CD14-positive monocyte (primary cell): ENCODE measurements at regions not wholly inside any gene's neighbourhood (a gene's known extent, or its start where the extent isn't known, plus 50 kb on each side); places are given as distances from the start of the nearest gene placed in this dataset.

Source experiments
- DNase-seq, 3 donors: peaks; one replicate each; pipeline ENCODE4 v3.0.0-alpha.2; 2011 to 2022
- H2AFZ ChIP-seq: 2 replicates; pipeline ENCODE4 v1.6.0; 2012; ENCODE audit warnings: mild to moderate bottlenecking, low read depth, low read length, inconsistent platforms; ENCODE audit not compliant: insufficient read depth, poor library complexity, severe bottlenecking
- H3K27ac ChIP-seq, 2 donors: 1 replicate in 1 of 2; 2 replicates in 1 of 2; pipeline ENCODE4 v1.5.1; 2012 to 2013; ENCODE audit warnings: low read length in 2 of 2, control low read depth in 1 of 2, inconsistent platforms in 1 of 2, low read depth in 1 of 2, mild to moderate bottlenecking in 1 of 2
- H3K27me3 ChIP-seq, 2 donors: one replicate each; pipeline versions ENCODE4 v1.6.0 to v1.6.1; 2011 to 2013; ENCODE audit warnings: low read length in 2 of 2; ENCODE audit not compliant: control insufficient read depth in 2 of 2, insufficient read depth in 2 of 2
- H3K36me3 ChIP-seq, 2 donors: replicated peaks in 1 of 2; 1 replicate in 1 of 2; 2 replicates in 1 of 2; pipeline versions ENCODE4 v1.5.1 to v1.6.1; 2012 to 2013; ENCODE audit warnings: low read length in 2 of 2, control low read depth in 1 of 2, inconsistent platforms in 1 of 2, mild to moderate bottlenecking in 1 of 2; ENCODE audit not compliant: insufficient read depth in 2 of 2, control insufficient read depth in 1 of 2
- H3K4me1 ChIP-seq, 2 donors: 1 replicate in 1 of 2; 2 replicates in 1 of 2; pipeline versions ENCODE4 v1.5.1 to v1.6.1; 2012 to 2013; ENCODE audit warnings: low read length in 2 of 2, control low read depth in 1 of 2, inconsistent platforms in 1 of 2, mild to moderate bottlenecking in 1 of 2, moderate library complexity in 1 of 2; ENCODE audit not compliant: insufficient read depth in 2 of 2, control insufficient read depth in 1 of 2
- H3K4me2 ChIP-seq: replicated peaks from 2 replicates; pipeline ENCODE3; 2012; ENCODE audit warnings: low read length, moderate library complexity, mild to moderate bottlenecking; ENCODE audit not compliant: poor library complexity, severe bottlenecking; ENCODE audit errors: extremely low read depth
- H3K4me3 ChIP-seq, 3 experiments: fragments of 200-600 bp in 1 of 3; sonication (generic) in 1 of 3; replicated peaks in 1 of 3; 1 replicate in 2 of 3; 2 replicates in 1 of 3; pipeline ENCODE4 v1.5.1; 2011 to 2013; ENCODE audit warnings: low read length in 3 of 3, mild to moderate bottlenecking in 3 of 3, control low read depth in 2 of 3, low read depth in 2 of 3, inconsistent platforms in 1 of 3, moderate library complexity in 1 of 3
- H3K79me2 ChIP-seq: 2 replicates; pipeline ENCODE4 v1.6.0; 2012; ENCODE audit warnings: mild to moderate bottlenecking, control low read depth, inconsistent platforms, low read length, moderate library complexity; ENCODE audit not compliant: insufficient read depth
- H3K9ac ChIP-seq: 2 replicates; pipeline ENCODE4 v1.6.0; 2017; ENCODE audit warnings: low read length, mild to moderate bottlenecking; ENCODE audit not compliant: insufficient read depth, poor library complexity, severe bottlenecking
- H3K9me3 ChIP-seq, 2 donors: replicated peaks in 1 of 2; 1 replicate in 1 of 2; 2 replicates in 1 of 2; pipeline versions ENCODE4 v1.5.1 to v1.6.1; 2012 to 2013; ENCODE audit warnings: low read length in 2 of 2, control low read depth in 1 of 2; ENCODE audit not compliant: control insufficient read depth in 1 of 2, insufficient read depth in 1 of 2
- H4K20me1 ChIP-seq: 2 replicates; pipeline ENCODE4 v1.6.0; 2012; ENCODE audit warnings: mild to moderate bottlenecking, low read length, control low read depth, moderate library complexity; ENCODE audit not compliant: insufficient read depth
- H3K27ac Mint-ChIP-seq, 7 donors: one replicate each; pipeline ENCODE4 v1.8.0; 2020; ENCODE audit warnings: mild to moderate bottlenecking in 7 of 7, mixed read lengths in 7 of 7, moderate library complexity in 6 of 7, inconsistent platforms in 2 of 7
- H3K27me3 Mint-ChIP-seq, 3 donors: one replicate each; pipeline ENCODE4 v1.8.0; 2021 to 2022; ENCODE audit warnings: low read depth in 3 of 3, mild to moderate bottlenecking in 3 of 3, mixed read lengths in 3 of 3, moderate library complexity in 3 of 3, inconsistent platforms in 1 of 3
- H3K36me3 Mint-ChIP-seq, 2 donors: one replicate each; pipeline ENCODE4 v1.8.0; 2020; ENCODE audit warnings: mixed read lengths in 2 of 2, inconsistent platforms in 1 of 2, mild to moderate bottlenecking in 1 of 2
- H3K4me1 Mint-ChIP-seq: one replicate; pipeline ENCODE4 v1.8.0; 2020; ENCODE audit warnings: mild to moderate bottlenecking, mixed read lengths
- H3K4me3 Mint-ChIP-seq, 2 donors: one replicate each; pipeline ENCODE4 v1.8.0; 2020; ENCODE audit warnings: mild to moderate bottlenecking in 2 of 2, mixed read lengths in 2 of 2, moderate library complexity in 1 of 2
- H3K9me3 Mint-ChIP-seq, 7 donors: one replicate each; pipeline ENCODE4 v1.8.0; 2020 to 2022; ENCODE audit warnings: mixed read lengths in 7 of 7, mild to moderate bottlenecking in 6 of 7, moderate library complexity in 6 of 7, inconsistent platforms in 2 of 7
- WGBS: methylation state at CpG from one replicate; pipeline ENCODE4 v1.1.5; 2013; ENCODE audit warnings: missing lambda C conversion rate; ENCODE audit not compliant: insufficient coverage; 5-methylcytosine and 5-hydroxymethylcytosine counted together
- intact Hi-C, 2 donors: fragments of 100-400 bp; cut with micrococcal nuclease; formaldehyde crosslinking; loops; one replicate each; pipeline versions ENCODE4 v1.15.0 to v1.15.1; 2023
- TF ChIP-seq, protein P1 (sequence below): fragments of 200-600 bp; IDR thresholded peaks from one replicate; pipeline ENCODE4 v1.8.0; 2022; ENCODE audit warnings: antibody characterized with exemption, mild to moderate bottlenecking

DNA sequence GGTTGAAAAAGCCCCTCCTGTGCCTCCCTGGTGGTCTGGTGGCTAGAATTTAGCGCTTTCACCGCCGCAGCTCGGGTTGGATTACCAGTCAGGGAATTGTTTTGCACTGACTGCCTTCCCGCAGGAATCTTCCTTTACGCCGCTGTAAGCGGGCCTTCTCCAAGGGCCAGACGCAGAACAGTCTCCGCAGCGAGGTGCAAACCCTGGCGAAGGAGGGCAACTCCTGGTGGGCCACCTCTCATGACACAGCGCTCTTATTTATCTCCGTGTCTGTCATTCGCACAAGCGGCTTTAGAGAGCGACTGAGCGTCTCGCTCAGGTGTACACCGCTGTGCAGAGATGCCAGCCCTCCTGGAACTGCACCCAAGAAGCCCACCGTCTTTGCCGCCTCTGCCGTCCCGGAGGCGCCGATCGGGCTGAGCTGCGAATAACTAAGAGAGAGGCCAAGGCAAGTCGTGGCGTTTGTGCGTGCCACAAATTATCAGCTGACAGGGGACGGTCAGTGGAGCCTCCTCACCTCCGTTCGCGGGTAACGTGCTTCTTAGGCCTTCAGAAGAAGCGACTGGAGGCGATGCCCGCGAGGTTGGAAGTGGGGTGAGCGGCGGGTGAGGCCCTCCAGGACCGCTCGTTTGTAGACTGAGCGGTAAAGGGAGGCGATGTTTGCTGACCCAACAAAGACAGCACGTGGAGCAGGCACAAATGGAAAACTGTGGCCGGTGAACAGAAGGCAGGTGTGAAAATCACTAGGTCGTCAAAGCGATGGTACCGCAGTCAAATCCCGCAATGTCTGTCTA lies 93.5 kb downstream of the PRKAB2 start:
- Histone ChIP-seq H3K36me3 (no peaks in the 10 kb centered on the region), H4K20me1 (no peaks in the 10 kb centered on the region), H3K79me2 (no peaks in the 10 kb centered on the region), H2AFZ (no peak overlapping the region), H3K27me3 (peaks cover 30 to 99% of the 10 kb centered on the region in 2 donors), H3K9me3 (peaks cover 21 to 24% of the 10 kb centered on the region in 2 donors), H3K9ac (no peak overlapping the region), H3K4me1 (peaks cover 10 to 19% of the 10 kb centered on the region in 2 donors), H3K27ac (no peak overlapping the region), H3K4me3 (no peak overlapping the region), H3K4me2 (no peak overlapping the region)
- H3K36me3 Mint-ChIP-seq: peaks cover 4 to 13% of the 10 kb centered on the region in 2 donors
- H3K27ac Mint-ChIP-seq: peak overlapping the region in 1 of 7 donors; percentile 70
- no peak for DNase-seq
- H3K27me3 Mint-ChIP-seq: peaks cover 57 to 88% (median 86%) of the 10 kb centered on the region in 3 donors
- TF ChIP-seq, protein P1, sequence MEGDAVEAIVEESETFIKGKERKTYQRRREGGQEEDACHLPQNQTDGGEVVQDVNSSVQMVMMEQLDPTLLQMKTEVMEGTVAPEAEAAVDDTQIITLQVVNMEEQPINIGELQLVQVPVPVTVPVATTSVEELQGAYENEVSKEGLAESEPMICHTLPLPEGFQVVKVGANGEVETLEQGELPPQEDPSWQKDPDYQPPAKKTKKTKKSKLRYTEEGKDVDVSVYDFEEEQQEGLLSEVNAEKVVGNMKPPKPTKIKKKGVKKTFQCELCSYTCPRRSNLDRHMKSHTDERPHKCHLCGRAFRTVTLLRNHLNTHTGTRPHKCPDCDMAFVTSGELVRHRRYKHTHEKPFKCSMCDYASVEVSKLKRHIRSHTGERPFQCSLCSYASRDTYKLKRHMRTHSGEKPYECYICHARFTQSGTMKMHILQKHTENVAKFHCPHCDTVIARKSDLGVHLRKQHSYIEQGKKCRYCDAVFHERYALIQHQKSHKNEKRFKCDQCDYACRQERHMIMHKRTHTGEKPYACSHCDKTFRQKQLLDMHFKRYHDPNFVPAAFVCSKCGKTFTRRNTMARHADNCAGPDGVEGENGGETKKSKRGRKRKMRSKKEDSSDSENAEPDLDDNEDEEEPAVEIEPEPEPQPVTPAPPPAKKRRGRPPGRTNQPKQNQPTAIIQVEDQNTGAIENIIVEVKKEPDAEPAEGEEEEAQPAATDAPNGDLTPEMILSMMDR: no peak
- peaks cover 25% of the 10 kb centered on the region for H3K4me1 Mint-ChIP-seq
- peak overlapping the region in 1 of 2 donors; percentile 86 for H3K4me3 Mint-ChIP-seq
- intact Hi-C loops: no loop called here
- peaks cover 9 to 53% (median 21%) of the 10 kb centered on the region in 7 donors for H3K9me3 Mint-ChIP-seq
- WGBS: 50% methylated on average over 51 of the region's 52 CpGs

DNA sequence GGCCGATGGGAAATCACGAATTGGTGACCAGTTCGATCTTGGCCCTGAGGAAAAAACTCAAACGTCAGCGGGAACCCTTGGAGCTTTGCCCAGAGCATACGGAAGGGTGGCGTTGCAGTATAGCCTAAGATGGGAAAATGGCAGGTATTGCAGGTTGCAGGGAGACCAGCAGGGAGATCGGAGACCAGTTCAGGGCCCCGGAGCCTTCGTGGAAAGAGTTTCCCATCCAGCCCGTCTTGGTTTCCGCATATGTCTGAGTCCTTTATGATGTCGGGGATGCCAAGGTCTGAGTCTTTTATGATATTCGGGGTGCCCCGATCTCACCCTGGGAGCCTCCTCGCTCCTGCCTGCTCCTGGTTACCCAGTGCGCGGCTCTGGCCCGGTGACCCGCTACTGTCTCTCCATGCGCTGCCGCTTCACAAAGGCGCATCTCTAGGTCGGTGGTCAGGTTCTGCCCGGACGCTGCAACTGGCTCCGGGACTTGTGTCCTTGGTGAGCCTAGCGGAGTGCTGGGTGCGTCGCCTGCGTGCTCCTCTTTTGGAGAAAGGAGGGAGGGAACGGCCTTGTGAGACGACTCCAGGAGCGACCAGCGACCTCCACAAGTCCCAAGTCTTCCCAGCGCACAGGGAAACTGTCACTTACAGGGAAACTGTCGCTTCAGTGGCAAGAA lies 94.2 kb downstream of the PRKAB2 start:
- no peak for DNase-seq
- H3K27ac ChIP-seq: no peak overlapping the region
- TF ChIP-seq, protein P1: no peak
- 41% methylated on average over 33 of the region's 37 CpGs for WGBS
- no peak overlapping the region for H3K4me3 ChIP-seq
- H3K36me3 Mint-ChIP-seq: peaks cover 4 to 10% of the 10 kb centered on the region in 2 donors
- no peak overlapping the region for H3K4me2 ChIP-seq
- H3K4me3 Mint-ChIP-seq: peak overlapping the region in 1 of 2 donors; percentile 59
- H4K20me1 ChIP-seq: no peaks in the 10 kb centered on the region
- no peaks in the 10 kb centered on the region for H3K79me2 ChIP-seq
- peaks cover 57 to 88% (median 86%) of the 10 kb centered on the region in 3 donors for H3K27me3 Mint-ChIP-seq
- H3K4me1 Mint-ChIP-seq: peaks cover 27% of the 10 kb centered on the region
- H3K9ac ChIP-seq: no peak overlapping the region
- no peaks in the 10 kb centered on the region for H3K36me3 ChIP-seq
- no peak overlapping the region for H2AFZ ChIP-seq
- H3K4me1 ChIP-seq: peaks cover 10 to 20% of the 10 kb centered on the region in 2 donors
- H3K9me3 ChIP-seq: peaks cover 21 to 24% of the 10 kb centered on the region in 2 donors
- peaks cover 30 to 99% of the 10 kb centered on the region in 2 donors for H3K27me3 ChIP-seq
- H3K27ac Mint-ChIP-seq: no peak overlapping the region
- peaks cover 9 to 57% (median 21%) of the 10 kb centered on the region in 7 donors for H3K9me3 Mint-ChIP-seq
- intact Hi-C loops: no loop called here
